Epithelial cell of proximal tubule (primary cell): ENCODE measurements at regions not wholly inside any gene's neighbourhood (a gene's known extent, or its start where the extent isn't known, plus 50 kb on each side); places are given as distances from the start of the nearest gene placed in this dataset.

Experiments
- DNase-seq: peaks from one replicate; pipeline ENCODE4 v3.0.0-alpha.2; 2011; ENCODE audit warnings: low read depth
- H3K4me3 ChIP-seq: 2 replicates; pipeline ENCODE4 v1.5.1; 2011; ENCODE audit warnings: low read depth, mild to moderate bottlenecking, low read length
- CTCF ChIP-seq: conservative IDR thresholded peaks from 2 replicates; pipeline ENCODE4 v1.5.1; 2012; ENCODE audit warnings: low read depth, mild to moderate bottlenecking, low read length

GRCh38 chr6:9492790-9493189, 922.1 kb downstream of the TFAP2A start:
- H3K4me3 ChIP-seq, result no peak overlapping the region
- TF ChIP-seq CTCF, result no peak
- no peak for DNase-seq

GRCh38 chr6:9487128-9487527, 927.7 kb downstream of the TFAP2A start:
- TF ChIP-seq CTCF, result no peak
- no peak for DNase-seq
- no peak overlapping the region for H3K4me3 ChIP-seq

GRCh38 chr6:9485992-9486391, 928.9 kb downstream of the TFAP2A start:
- H3K4me3 ChIP-seq, result no peak overlapping the region
- no peak for DNase-seq
- TF ChIP-seq CTCF, result no peak

DNA sequence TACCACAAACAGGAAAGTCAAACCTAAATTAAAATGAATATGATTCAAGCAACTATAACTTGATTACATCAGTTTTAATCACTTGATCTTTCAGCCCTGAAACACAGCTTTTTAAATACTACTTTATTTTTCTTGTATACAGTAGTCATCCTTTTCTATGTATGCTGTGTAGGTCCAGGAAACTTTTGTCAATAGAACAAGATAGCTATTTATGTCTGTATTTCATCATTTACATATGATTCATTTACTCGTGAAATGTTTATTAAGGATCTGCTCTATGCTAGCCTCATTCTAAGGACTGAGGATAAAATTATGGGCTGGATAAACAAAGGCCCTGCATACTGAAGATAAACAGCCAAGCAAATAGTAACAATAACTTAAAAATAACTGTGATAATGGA, 930.2 kb downstream of the TFAP2A start:
- no peak overlapping the region for H3K4me3 ChIP-seq
- DNase-seq, result no peak
- no peak for TF ChIP-seq CTCF

DNA sequence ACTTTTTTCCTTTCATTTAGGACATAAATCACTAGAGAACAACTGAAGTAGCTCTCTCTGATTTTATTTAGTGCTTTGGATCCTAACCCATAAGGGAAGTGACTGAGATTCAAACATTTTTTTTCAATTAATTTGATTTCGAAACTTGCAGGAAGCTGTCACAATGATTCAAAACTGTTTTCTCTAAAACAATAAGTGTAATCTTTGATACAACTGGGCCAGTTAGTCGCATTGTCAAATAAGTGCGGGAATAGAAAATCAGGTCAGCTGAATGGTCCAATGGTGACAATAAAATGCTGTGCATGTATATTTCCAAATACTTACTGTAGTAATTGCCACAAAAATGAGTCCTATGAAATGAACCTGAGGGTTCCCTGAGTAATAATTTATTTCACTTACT, 930.8 kb downstream of the TFAP2A start:
- no peak for DNase-seq
- no peak for TF ChIP-seq CTCF

GRCh38 chr6:9482030-9482738, 932.7 kb downstream of the TFAP2A start:
- no peak for TF ChIP-seq CTCF
- DNase-seq, result peak; percentile 88
- H3K4me3 ChIP-seq, result no peak overlapping the region

More for the DNA sequence above, 930.8 kb downstream of the TFAP2A start:
- H3K4me3 ChIP-seq, result no peak overlapping the region
